ENCODE measurements at regions not wholly inside any gene's neighbourhood (a gene's known extent, or its start where the extent isn't known, plus 50 kb on each side); places are given as distances from the start of the nearest gene placed in this dataset.

DNA sequence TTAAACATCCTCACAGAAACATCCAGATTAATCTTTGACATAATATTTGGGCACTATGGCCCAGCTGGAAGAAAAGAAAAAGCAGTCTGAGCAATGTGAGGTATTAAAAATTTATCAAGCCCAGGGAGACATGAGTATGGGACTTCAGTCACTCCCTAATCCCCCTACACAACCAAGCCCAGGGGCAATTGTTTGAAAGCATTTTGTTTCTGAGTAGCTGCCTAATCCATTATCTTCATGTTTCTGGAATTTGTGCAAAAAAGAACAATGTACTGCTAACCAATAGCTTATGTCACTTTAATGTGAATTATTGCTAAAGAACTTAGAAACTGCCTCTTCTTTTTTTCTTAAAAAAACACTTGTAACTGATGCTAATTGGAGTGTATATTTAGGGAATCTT lies 360.7 kb downstream of the TEX13C start (continued):
- no peak for TF ChIP-seq NR2C1 (IDR thresholded peaks at IDR 0.05)
- TF ChIP-seq NR2C1 (tag; IDR thresholded peaks at IDR 0.05) = no peak
- no peak for TF ChIP-seq TEAD1 (CRISPR knock-in tag; IDR thresholded peaks at IDR 0.05)
- TF ChIP-seq, protein P1, sequence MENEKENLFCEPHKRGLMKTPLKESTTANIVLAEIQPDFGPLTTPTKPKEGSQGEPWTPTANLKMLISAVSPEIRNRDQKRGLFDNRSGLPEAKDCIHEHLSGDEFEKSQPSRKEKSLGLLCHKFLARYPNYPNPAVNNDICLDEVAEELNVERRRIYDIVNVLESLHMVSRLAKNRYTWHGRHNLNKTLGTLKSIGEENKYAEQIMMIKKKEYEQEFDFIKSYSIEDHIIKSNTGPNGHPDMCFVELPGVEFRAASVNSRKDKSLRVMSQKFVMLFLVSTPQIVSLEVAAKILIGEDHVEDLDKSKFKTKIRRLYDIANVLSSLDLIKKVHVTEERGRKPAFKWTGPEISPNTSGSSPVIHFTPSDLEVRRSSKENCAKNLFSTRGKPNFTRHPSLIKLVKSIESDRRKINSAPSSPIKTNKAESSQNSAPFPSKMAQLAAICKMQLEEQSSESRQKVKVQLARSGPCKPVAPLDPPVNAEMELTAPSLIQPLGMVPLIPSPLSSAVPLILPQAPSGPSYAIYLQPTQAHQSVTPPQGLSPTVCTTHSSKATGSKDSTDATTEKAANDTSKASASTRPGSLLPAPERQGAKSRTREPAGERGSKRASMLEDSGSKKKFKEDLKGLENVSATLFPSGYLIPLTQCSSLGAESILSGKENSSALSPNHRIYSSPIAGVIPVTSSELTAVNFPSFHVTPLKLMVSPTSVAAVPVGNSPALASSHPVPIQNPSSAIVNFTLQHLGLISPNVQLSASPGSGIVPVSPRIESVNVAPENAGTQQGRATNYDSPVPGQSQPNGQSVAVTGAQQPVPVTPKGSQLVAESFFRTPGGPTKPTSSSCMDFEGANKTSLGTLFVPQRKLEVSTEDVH (IDR thresholded peaks at IDR 0.05; ENCODE audit: low read depth, partially characterized antibody) = no peak
- no peak for TF ChIP-seq DACH1 (IDR thresholded peaks at IDR 0.05; ENCODE audit: partially characterized antibody)

DNA sequence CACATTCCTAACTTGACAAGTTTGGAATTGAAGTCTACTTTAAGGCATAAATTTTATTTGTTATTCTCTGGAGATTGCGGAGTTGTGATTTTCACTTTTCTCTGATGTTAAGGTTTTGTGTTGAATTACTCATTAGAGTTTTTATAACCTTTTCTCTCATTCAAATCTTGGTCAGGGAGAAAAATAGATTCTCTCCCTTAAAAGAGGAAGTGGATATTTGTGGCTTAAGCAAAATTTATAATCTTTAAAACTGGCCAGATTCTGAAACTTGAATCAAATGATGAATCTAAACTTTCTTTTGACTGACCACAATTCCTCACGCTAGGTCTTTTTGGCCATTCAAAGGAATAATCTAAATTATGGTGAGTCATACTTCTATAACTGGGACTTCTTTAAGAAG lies 361.4 kb downstream of the TEX13C start:
- Histone ChIP-seq H3K9ac (ENCODE audit: insufficient read depth in 1 of 2, low read depth in 2 of 2, low read length in 2 of 2) (no peak overlapping the region), H3K27me3 (ENCODE audit: control insufficient read depth in 2 of 2, insufficient read depth in 2 of 2, low read length in 2 of 2) (no peaks in the 10 kb centered on the region), H3K27ac (ENCODE audit: extremely low read depth, low read depth, low read length) (no peak overlapping the region), H3K4me3 (no peak overlapping the region), H4K20me1 (replicated peaks; ENCODE audit: control insufficient read depth, insufficient read depth, low read length) (no peaks in the 10 kb centered on the region), H3K9me3 (replicated peaks; ENCODE audit: control insufficient read depth, insufficient read depth, low read depth, low read length) (no peaks in the 10 kb centered on the region), H3K36me3 (ENCODE audit: control insufficient read depth, insufficient read depth, low read length) (no peaks in the 10 kb centered on the region), H3K9me1 (ENCODE audit: control insufficient read depth, insufficient read depth, low read length) (no peaks in the 10 kb centered on the region), H3K4me1 (replicated peaks in 1 of 2; ENCODE audit: control insufficient read depth in 2 of 2, insufficient read depth in 2 of 2, low read length in 2 of 2) (no peaks in the 10 kb centered on the region), H3K4me2 (ENCODE audit: insufficient read depth, low read length) (no peak overlapping the region), H3K79me2 (ENCODE audit: control insufficient read depth, insufficient read depth, low read length) (no peaks in the 10 kb centered on the region), H2AFZ (ENCODE audit: low read depth, low read length) (no peak overlapping the region)
- POLR2A ChIA-PET = no interaction called here
- 0 out of 2 replicates have a peak, but pooled peaks have one; percentile 33 for TF ChIP-seq SPI1 (IDR thresholded peaks at IDR 0.05; ENCODE audit: borderline replicate concordance, low read depth, low read length)
- TF ChIP-seq TAF7 (tag; IDR thresholded peaks at IDR 0.05) = no peak
- ATAC-seq (no peak), FAIRE-seq (no peak), DNase-seq (ENCODE audit: extremely low read depth in 1 of 4, low spot score in 3 of 4) (no peak)
- no TSS peak for BruUV-seq (replicated peaks)
- CTCF ChIA-PET (ENCODE audit: low intra/inter-chr PET ratio) = no interaction called here
- intact Hi-C loops (cut with micrococcal nuclease) (no loop called here), in situ Hi-C loops (cut with MboI) (no loop called here)
- 19% methylated on average over 2 of the region's 2 CpGs for WGBS (ENCODE audit: insufficient coverage, low coverage, missing lambda C conversion rate)
